Stromal cell of bone marrow (primary cell): ENCODE measurements at regions not wholly inside any gene's neighbourhood (a gene's known extent, or its start where the extent isn't known, plus 50 kb on each side); places are given as distances from the start of the nearest gene placed in this dataset.

Source experiments
- DNase-seq: peaks from one replicate; pipeline ENCODE4 v3.0.0-alpha.2; 2012; ENCODE audit warnings: low read depth

- DNase-seq: no peak
These were observed 126.9 kb downstream of the IPMK start for GRCh38 chr10:58140691-58141347.

GRCh38 chr10:58140054-58140453 lies 127.6 kb downstream of the IPMK start:
- DNase-seq: no peak

GRCh38 chr10:58137813-58138212 lies 129.9 kb downstream of the IPMK start:
- no peak for DNase-seq

- no peak for DNase-seq
These were observed 152.3 kb downstream of the IPMK start for GRCh38 chr10:58115218-58116050.

- DNase-seq: no peak
These were observed 158.0 kb downstream of the IPMK start for GRCh38 chr10:58109731-58110130.

GRCh38 chr10:58107506-58107905 lies 160.2 kb downstream of the IPMK start:
- peak; percentile 92 for DNase-seq

- DNase-seq: no peak
These were observed 161.3 kb downstream of the IPMK start for GRCh38 chr10:58106211-58107035.

GRCh38 chr10:58104351-58104751 lies 163.3 kb downstream of the IPMK start:
- peak; percentile 86 for DNase-seq

GRCh38 chr10:58102897-58103296 lies 164.8 kb downstream of the IPMK start:
- DNase-seq: no peak

GRCh38 chr10:58101682-58102081 lies 166.0 kb downstream of the IPMK start:
- DNase-seq: no peak

- DNase-seq: no peak
These were observed 172.5 kb downstream of the IPMK start for GRCh38 chr10:58094985-58095718.

- DNase-seq: no peak
These were observed 175.8 kb downstream of the IPMK start for GRCh38 chr10:58091886-58092285.

- DNase-seq: no peak
These were observed 178.0 kb downstream of the IPMK start for GRCh38 chr10:58089739-58090138.

GRCh38 chr10:58087896-58088295 lies 179.8 kb downstream of the IPMK start:
- DNase-seq: no peak

- DNase-seq: no peak
These were observed 180.9 kb downstream of the IPMK start for GRCh38 chr10:58086763-58087150.

- DNase-seq: no peak
These were observed 181.4 kb downstream of the IPMK start for GRCh38 chr10:58086144-58086762.

- no peak for DNase-seq
These were observed 185.4 kb downstream of the IPMK start for GRCh38 chr10:58082248-58082647.

GRCh38 chr10:58081353-58081752 lies 186.3 kb downstream of the IPMK start:
- DNase-seq: no peak

GRCh38 chr10:58079461-58079860 lies 188.2 kb downstream of the IPMK start:
- DNase-seq: no peak

- DNase-seq: no peak
These were observed 195.1 kb downstream of the IPMK start for GRCh38 chr10:58072634-58073033.

- no peak for DNase-seq
These were observed 196.7 kb downstream of the IPMK start for GRCh38 chr10:58070956-58071355.

GRCh38 chr10:58068809-58069208 lies 198.9 kb downstream of the IPMK start:
- no peak for DNase-seq
